IPS-15b (cell line): ENCODE measurements at regions not wholly inside any gene's neighbourhood (a gene's known extent, or its start where the extent isn't known, plus 50 kb on each side); places are given as distances from the start of the nearest gene placed in this dataset.

Experiments used
- H3K27me3 ChIP-seq: one replicate; pipeline ENCODE4 v1.6.1; 2013; ENCODE audit warnings: low read length; ENCODE audit not compliant: control insufficient read depth, insufficient read depth
- H3K36me3 ChIP-seq: one replicate; pipeline ENCODE4 v1.6.1; 2013; ENCODE audit warnings: low read length; ENCODE audit not compliant: control insufficient read depth, insufficient read depth
- H3K4me1 ChIP-seq: one replicate; pipeline ENCODE4 v1.6.1; 2013; ENCODE audit warnings: mild to moderate bottlenecking, low read length; ENCODE audit not compliant: control insufficient read depth, insufficient read depth
- H3K4me3 ChIP-seq: one replicate; pipeline ENCODE4 v1.5.1; 2013; ENCODE audit warnings: low read depth, low read length
- H3K9ac ChIP-seq: one replicate; pipeline ENCODE4 v1.6.1; 2013; ENCODE audit warnings: low read depth, mild to moderate bottlenecking, low read length
- H3K9me3 ChIP-seq: one replicate; pipeline ENCODE4 v1.6.1; 2013; ENCODE audit warnings: mild to moderate bottlenecking, low read length; ENCODE audit not compliant: control insufficient read depth, insufficient read depth

- H3K9ac ChIP-seq = no peak overlapping the region
- H3K4me3 ChIP-seq = no peak overlapping the region
- H3K36me3 ChIP-seq = no peaks in the 10 kb centered on the region
- H3K4me1 ChIP-seq = no peaks in the 10 kb centered on the region
- no peaks in the 10 kb centered on the region for H3K27me3 ChIP-seq
- no peaks in the 10 kb centered on the region for H3K9me3 ChIP-seq
Measured at GRCh38 chr7:85561706-85562105, 374.9 kb upstream of the SEMA3D start.

GRCh38 chr7:85554236-85555178 is 367.7 kb upstream of the SEMA3D start:
- no peaks in the 10 kb centered on the region for H3K36me3 ChIP-seq
- no peaks in the 10 kb centered on the region for H3K9me3 ChIP-seq
- H3K4me1 ChIP-seq = no peaks in the 10 kb centered on the region
- H3K27me3 ChIP-seq = no peaks in the 10 kb centered on the region
- no peak overlapping the region for H3K9ac ChIP-seq
- H3K4me3 ChIP-seq = no peak overlapping the region

- Histone ChIP-seq H3K36me3 (no peaks in the 10 kb centered on the region), H3K4me1 (no peaks in the 10 kb centered on the region), H3K9ac (no peak overlapping the region), H3K9me3 (no peaks in the 10 kb centered on the region), H3K4me3 (no peak overlapping the region), H3K27me3 (no peaks in the 10 kb centered on the region)
Measured at GRCh38 chr7:85535974-85536729, 349.3 kb upstream of the SEMA3D start.

GRCh38 chr7:85529831-85530230 is 343.0 kb upstream of the SEMA3D start:
- no peaks in the 10 kb centered on the region for H3K27me3 ChIP-seq
- no peaks in the 10 kb centered on the region for H3K4me1 ChIP-seq
- no peaks in the 10 kb centered on the region for H3K9me3 ChIP-seq
- no peak overlapping the region for H3K9ac ChIP-seq
- no peak overlapping the region for H3K4me3 ChIP-seq
- no peaks in the 10 kb centered on the region for H3K36me3 ChIP-seq

GRCh38 chr7:85529201-85529600 is 342.3 kb upstream of the SEMA3D start:
- H3K27me3 ChIP-seq = no peaks in the 10 kb centered on the region
- H3K4me3 ChIP-seq = no peak overlapping the region
- H3K9me3 ChIP-seq = no peaks in the 10 kb centered on the region
- no peaks in the 10 kb centered on the region for H3K36me3 ChIP-seq
- no peak overlapping the region for H3K9ac ChIP-seq
- H3K4me1 ChIP-seq = no peaks in the 10 kb centered on the region

DNA sequence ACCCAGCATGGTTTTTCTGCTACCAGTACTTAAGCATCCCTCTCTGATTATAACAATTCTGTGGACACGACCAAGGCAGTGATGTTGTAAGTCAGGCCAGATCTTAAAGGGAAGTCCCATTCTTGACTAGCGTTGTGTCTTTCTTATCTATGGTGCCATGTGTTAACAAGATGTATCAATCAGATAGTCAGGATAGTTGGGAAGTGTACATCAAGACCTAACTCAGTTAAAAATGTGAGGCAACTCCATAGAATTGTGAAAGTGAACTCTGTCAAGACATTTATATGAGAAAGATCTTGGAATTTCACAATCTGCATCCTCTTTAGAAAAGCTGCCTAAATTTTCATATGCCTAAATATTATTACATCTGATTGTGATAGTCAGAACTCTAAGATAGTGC is 341.7 kb upstream of the SEMA3D start:
- H3K9me3 ChIP-seq = no peaks in the 10 kb centered on the region
- no peaks in the 10 kb centered on the region for H3K4me1 ChIP-seq
- no peak overlapping the region for H3K9ac ChIP-seq
- no peaks in the 10 kb centered on the region for H3K27me3 ChIP-seq
- H3K36me3 ChIP-seq = no peaks in the 10 kb centered on the region
- H3K4me3 ChIP-seq = no peak overlapping the region

- Histone ChIP-seq H3K27me3 (no peaks in the 10 kb centered on the region), H3K4me3 (no peak overlapping the region), H3K4me1 (no peaks in the 10 kb centered on the region), H3K9me3 (no peaks in the 10 kb centered on the region), H3K9ac (no peak overlapping the region), H3K36me3 (no peaks in the 10 kb centered on the region)
Measured at GRCh38 chr7:85525676-85526075, 338.8 kb upstream of the SEMA3D start.

- Histone ChIP-seq H3K9ac (no peak overlapping the region), H3K4me1 (no peaks in the 10 kb centered on the region), H3K9me3 (no peaks in the 10 kb centered on the region), H3K36me3 (no peaks in the 10 kb centered on the region), H3K4me3 (no peak overlapping the region), H3K27me3 (no peaks in the 10 kb centered on the region)
Measured at GRCh38 chr7:85522070-85522469, 335.2 kb upstream of the SEMA3D start.

GRCh38 chr7:85521108-85521694 is 334.3 kb upstream of the SEMA3D start:
- Histone ChIP-seq H3K4me3 (no peak overlapping the region), H3K27me3 (no peaks in the 10 kb centered on the region), H3K9me3 (no peaks in the 10 kb centered on the region), H3K9ac (no peak overlapping the region), H3K36me3 (no peaks in the 10 kb centered on the region), H3K4me1 (no peaks in the 10 kb centered on the region)

DNA sequence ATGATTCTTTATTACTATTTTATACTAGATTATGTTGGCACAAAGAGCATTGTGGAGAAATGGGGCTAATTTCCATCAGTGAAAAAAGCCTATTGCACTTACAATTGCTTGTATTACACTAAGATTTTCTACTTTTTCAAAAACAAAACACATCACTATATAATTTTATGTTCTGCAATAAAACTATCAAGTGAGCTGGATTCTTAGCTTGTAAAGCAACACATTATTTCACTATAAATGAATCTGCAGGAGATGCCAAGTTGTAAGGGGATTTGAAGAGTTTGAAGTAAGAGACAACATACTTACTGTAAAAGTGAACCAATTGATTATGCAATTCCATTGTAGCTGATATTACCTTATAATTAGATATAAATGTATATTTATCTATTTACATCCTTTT is 333.3 kb upstream of the SEMA3D start:
- no peaks in the 10 kb centered on the region for H3K27me3 ChIP-seq
- H3K36me3 ChIP-seq = no peaks in the 10 kb centered on the region
- H3K4me3 ChIP-seq = no peak overlapping the region
- H3K9ac ChIP-seq = no peak overlapping the region
- H3K4me1 ChIP-seq = no peaks in the 10 kb centered on the region
- H3K9me3 ChIP-seq = no peaks in the 10 kb centered on the region

GRCh38 chr7:85516675-85517074 is 329.8 kb upstream of the SEMA3D start:
- H3K4me1 ChIP-seq = no peaks in the 10 kb centered on the region
- no peak overlapping the region for H3K9ac ChIP-seq
- H3K4me3 ChIP-seq = no peak overlapping the region
- H3K27me3 ChIP-seq = no peaks in the 10 kb centered on the region
- no peaks in the 10 kb centered on the region for H3K36me3 ChIP-seq
- no peaks in the 10 kb centered on the region for H3K9me3 ChIP-seq
